ENCODE measurements at regions not wholly inside any gene's neighbourhood (a gene's known extent, or its start where the extent isn't known, plus 50 kb on each side); places are given as distances from the start of the nearest gene placed in this dataset.
A peak's percentile ranks its signal among the peaks of the same experiment; 100 is the strongest.

DNA sequence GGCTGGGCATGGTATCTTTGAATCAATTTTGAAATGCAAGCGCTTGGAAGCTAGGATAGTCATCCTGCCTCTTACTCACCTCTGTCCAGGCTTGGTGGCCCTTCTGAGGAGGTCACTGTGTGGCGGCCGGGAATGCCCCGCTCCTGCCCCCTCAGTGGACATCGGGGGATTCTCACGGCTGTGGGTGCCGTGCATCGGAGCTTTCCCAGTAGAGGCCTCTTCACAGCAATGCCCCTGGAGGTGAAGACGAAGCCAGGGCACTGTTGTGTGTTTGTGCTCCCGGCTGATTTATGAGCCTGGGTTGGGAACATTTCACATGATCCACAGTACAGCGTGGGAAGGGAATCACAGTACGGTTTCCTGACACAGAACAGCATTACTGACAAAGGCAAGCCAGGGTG is 147.5 kb downstream of the NXNL2 start:
- in situ Hi-C loops (cut with MboI; ENCODE audit: low sequenced_read_pairs), result no loop called here
- CTCF ChIA-PET, result no interaction called here

More for the DNA sequence above, 147.5 kb downstream of the NXNL2 start:
- ATAC-seq (ENCODE audit: low read depth) (no peak), DNase-seq (no peak)
- Histone ChIP-seq H2BK5ac (ENCODE audit: low read depth, low read length, poor library complexity, severe bottlenecking) (no peak overlapping the region), H3K9me3 (ENCODE audit: control insufficient read depth, insufficient read depth, low read length) (no peaks in the 10 kb centered on the region), H3K56ac (ENCODE audit: extremely low read depth, insufficient read depth, low read length) (no peak overlapping the region), H3K18ac (ENCODE audit: low read depth, low read length) (no peak overlapping the region), H3K79me1 (ENCODE audit: low read depth in 1 of 2, low read length in 2 of 2) (no peaks in the 10 kb centered on the region), H2BK120ac (ENCODE audit: low read depth, low read length) (no peak overlapping the region), H2BK15ac (ENCODE audit: low read depth, low read length) (no peak overlapping the region), H3K27me3 (ENCODE audit: control insufficient read depth, insufficient read depth, low read length) (no peaks in the 10 kb centered on the region), H2AK5ac (ENCODE audit: low read depth, low read length) (no peak overlapping the region), H3K9ac (ENCODE audit: low read depth, low read length) (no peak overlapping the region), H3K4me2 (ENCODE audit: low read depth, low read length) (no peak overlapping the region), H4K20me1 (ENCODE audit: insufficient read depth, low read length) (no peaks in the 10 kb centered on the region), H3K36me3 (ENCODE audit: control insufficient read depth, insufficient read depth, low read length) (no peaks in the 10 kb centered on the region), H3K4me3 (ENCODE audit: insufficient read depth, low read depth, low read length) (no peak overlapping the region), H4K8ac (ENCODE audit: low read depth in 2 of 2, low read length in 2 of 2) (no peak overlapping the region), H2AK9ac (replicated peaks; ENCODE audit: low read depth, low read length, poor library complexity) (no peak overlapping the region), H4K91ac (ENCODE audit: insufficient read depth, low read depth, low read length) (no peak overlapping the region), H3K9me1 (ENCODE audit: insufficient read depth, low read length) (0 out of 2 replicates have a peak, but pooled peaks cover 4% of the 10 kb centered on the region), H3K14ac (replicated peaks; ENCODE audit: low read depth, low read length) (no peak overlapping the region), H4K5ac (ENCODE audit: low read depth, low read length) (no peak overlapping the region), H3K4ac (ENCODE audit: low read depth, low read length) (no peak overlapping the region), H2BK20ac (ENCODE audit: low read depth, low read length) (no peak overlapping the region), H2AFZ (replicated peaks; ENCODE audit: low read length, poor library complexity) (peak overlapping the region; percentile 26), H3K4me1 (ENCODE audit: control insufficient read depth, insufficient read depth, low read length) (0 out of 2 replicates have a peak, but pooled peaks cover 2% of the 10 kb centered on the region), H3K23ac (ENCODE audit: low read depth, low read length) (no peak overlapping the region), H3K27ac (ENCODE audit: insufficient read depth, low read length) (no peak overlapping the region)
- intact Hi-C loops (cut with micrococcal nuclease) (no loop called here), dilution Hi-C loops (cut with HindIII; ENCODE audit: low sequenced_read_pairs, unreplicated experiment) (no loop called here)
- no TSS peak for BruUV-seq (replicated peaks)
- TF ChIP-seq RAD21 (IDR thresholded peaks at IDR 0.05; ENCODE audit: low read length), result no peak
- no peak for TF ChIP-seq FOS (IDR thresholded peaks at IDR 0.05; ENCODE audit: low read depth, low read length)
- no peak for TF ChIP-seq ELK1 (IDR thresholded peaks at IDR 0.05; ENCODE audit: borderline replicate concordance, low read depth, low read length)
- TF ChIP-seq MAFK (IDR thresholded peaks at IDR 0.05; ENCODE audit: low read depth, low read length), result no peak
- POLR2A ChIA-PET (ENCODE audit: unreplicated experiment), result no interaction called here
- WGBS, 2 experiments (ENCODE audit: extremely low coverage in 2 of 2, insufficient read length in 1 of 2), result 87% methylated on average over 3 of the region's 12 CpGs; no CpG with 5 or more reads in 1 of the 2 experiments

Measured in IMR-90 (cell line).